ENCODE measurements at regions not wholly inside any gene's neighbourhood (a gene's known extent, or its start where the extent isn't known, plus 50 kb on each side); places are given as distances from the start of the nearest gene placed in this dataset.
"Not testable (repeated sequence)": the region's sequence is repeated elsewhere in the genome, so short reads cannot be mapped to it uniquely, and the experiment has no call there.

DNA sequence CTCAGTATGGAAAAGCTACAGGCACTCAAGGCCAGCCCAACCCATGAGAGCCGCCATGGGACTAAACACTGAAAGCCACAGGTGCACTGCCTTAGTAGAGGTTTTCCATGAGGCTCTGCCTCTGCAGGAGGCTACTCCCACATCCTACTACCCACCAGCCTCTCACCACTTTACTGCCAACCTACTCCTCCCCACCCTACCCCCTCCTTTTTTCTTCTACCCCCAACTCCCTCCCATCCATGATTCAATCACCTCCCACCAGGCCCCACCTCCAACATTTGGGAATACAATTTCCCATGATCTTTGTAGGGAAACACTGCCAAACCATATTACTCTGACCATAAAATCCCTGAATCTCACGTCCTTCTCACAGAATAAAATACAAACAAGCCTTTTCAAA is 101.6 kb upstream of the CTSV start:
- H3K4me3 ChIP-seq (ENCODE audit: low read depth, low read length), result no peak overlapping the region
- TF ChIP-seq, protein P1, sequence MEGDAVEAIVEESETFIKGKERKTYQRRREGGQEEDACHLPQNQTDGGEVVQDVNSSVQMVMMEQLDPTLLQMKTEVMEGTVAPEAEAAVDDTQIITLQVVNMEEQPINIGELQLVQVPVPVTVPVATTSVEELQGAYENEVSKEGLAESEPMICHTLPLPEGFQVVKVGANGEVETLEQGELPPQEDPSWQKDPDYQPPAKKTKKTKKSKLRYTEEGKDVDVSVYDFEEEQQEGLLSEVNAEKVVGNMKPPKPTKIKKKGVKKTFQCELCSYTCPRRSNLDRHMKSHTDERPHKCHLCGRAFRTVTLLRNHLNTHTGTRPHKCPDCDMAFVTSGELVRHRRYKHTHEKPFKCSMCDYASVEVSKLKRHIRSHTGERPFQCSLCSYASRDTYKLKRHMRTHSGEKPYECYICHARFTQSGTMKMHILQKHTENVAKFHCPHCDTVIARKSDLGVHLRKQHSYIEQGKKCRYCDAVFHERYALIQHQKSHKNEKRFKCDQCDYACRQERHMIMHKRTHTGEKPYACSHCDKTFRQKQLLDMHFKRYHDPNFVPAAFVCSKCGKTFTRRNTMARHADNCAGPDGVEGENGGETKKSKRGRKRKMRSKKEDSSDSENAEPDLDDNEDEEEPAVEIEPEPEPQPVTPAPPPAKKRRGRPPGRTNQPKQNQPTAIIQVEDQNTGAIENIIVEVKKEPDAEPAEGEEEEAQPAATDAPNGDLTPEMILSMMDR (IDR thresholded peaks at IDR 0.05; ENCODE audit: insufficient read depth, low read length, missing control alignments), result no peak
- no peak for DNase-seq (ENCODE audit: low read depth, low spot score)
- ChIA-PET POLR2A (no interaction called here), CTCF (no interaction called here)

DNA sequence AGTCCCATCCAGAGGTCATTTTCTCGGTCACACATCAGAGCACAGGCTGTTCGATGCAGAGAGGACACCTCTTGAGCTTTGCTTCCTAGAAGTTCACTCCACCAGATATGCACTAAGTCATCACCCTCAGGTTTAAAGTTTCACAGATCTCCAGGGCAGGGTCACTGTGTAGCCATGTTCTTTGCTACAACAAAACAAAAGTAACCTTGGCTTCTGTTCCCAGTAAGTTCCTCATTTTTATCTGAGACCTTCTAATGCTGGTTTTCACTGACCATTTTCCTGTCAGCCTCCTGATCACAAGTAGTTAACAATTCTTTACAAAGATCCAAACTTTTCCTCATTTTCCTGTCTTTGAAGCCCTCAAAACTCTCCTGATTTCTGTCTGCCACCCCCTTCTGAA is 97.5 kb upstream of the CTSV start:
- DNase-seq (ENCODE audit: low read depth, low spot score), result no peak

DNA sequence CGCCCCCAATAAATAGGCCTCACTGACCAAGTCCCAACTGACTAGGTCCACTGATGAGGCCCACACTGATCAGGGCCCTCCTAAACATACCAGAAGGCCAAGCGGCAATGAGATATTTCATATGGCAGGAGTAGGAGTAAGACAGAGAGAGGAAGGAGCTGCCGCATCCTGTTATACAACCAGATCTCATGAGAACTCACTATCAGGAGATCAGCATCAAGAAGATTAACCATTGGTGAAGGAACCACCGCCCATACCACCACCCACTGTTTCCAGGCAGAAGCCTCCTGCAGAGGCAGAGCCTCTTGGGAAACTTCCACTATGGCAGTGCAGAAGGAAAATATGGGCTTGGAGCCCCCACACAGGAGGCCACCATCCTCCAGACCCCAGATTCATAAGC is 95.0 kb upstream of the CTSV start:
- H3K4me3 ChIP-seq (ENCODE audit: low read depth, low read length); POLR2A ChIA-PET; DNase-seq (ENCODE audit: low read depth, low spot score); CTCF ChIA-PET: not testable (repeated sequence)

More for the DNA sequence above, 97.5 kb upstream of the CTSV start:
- no peak overlapping the region for H3K4me3 ChIP-seq (ENCODE audit: low read depth, low read length)
- POLR2A ChIA-PET, result no interaction called here
- TF ChIP-seq, protein P1 (IDR thresholded peaks at IDR 0.05; ENCODE audit: insufficient read depth, low read length, missing control alignments), result no peak
- CTCF ChIA-PET, result no interaction called here

DNA sequence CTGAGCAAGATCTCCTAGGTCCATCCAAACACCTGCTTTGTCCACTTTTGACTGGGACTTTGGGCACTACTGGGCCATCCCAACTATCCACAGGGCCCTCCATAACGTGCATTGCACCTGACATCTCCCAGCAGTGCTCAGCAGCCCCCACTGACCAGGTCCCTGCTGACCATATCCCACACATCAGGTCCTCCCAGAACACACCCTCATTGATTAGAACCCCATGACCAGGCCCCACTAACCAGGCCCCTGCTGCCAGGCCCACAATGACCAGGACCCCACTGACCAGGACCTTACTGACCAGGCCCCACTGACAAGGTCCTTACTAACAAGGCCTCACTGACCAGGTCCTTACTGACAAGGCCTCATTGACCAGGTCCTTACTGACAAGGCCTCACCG is 93.9 kb upstream of the CTSV start:
- no peak for DNase-seq (ENCODE audit: low read depth, low spot score)
- POLR2A ChIA-PET, result no interaction called here
- TF ChIP-seq, protein P1 (IDR thresholded peaks at IDR 0.05; ENCODE audit: insufficient read depth, low read length, missing control alignments), result no peak
- CTCF ChIA-PET, result no interaction called here
- no peak overlapping the region for H3K4me3 ChIP-seq (ENCODE audit: low read depth, low read length)

DNA sequence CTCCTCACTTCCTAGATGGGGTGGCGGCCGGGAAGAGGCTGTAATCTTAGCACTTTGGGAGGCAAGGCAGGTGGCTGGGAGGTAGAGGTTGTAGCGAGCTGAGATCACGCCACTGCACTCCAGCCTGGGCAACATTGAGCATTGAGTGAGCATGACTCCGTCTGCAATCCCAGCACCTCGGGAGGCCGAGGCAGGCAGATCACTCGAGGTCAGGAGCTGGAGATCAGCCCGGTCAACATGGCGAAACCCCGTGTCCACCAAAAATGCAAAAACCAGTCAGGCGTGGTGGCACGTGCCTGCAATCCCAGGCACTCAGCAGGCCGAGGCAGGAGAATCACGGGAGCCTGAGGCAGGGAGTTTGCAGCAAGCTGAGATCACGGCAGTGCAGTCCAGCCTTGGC is 91.9 kb upstream of the CTSV start:
- CTCF ChIA-PET; DNase-seq (ENCODE audit: low read depth, low spot score); POLR2A ChIA-PET; H3K4me3 ChIP-seq (ENCODE audit: low read depth, low read length): not testable (repeated sequence)

DNA sequence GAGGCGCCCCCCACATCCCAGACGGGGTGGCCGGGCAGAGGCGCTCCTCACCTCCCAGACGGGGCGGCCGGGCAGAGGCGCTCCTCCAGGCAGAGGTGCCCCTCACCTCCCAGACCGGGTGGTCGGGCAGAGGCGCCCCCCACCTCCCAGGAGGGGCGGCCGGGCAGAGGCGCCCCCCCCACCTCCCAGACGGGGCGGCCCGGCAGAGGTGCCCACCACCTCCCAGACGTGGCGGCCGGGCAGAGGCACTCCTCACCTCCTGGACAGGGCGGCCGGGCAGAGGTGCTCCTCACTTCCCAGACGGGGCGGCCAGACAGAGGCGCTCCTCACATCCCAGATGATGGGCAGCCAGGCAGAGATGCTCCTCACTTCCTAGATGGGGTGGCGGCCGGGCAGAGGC is 91.4 kb upstream of the CTSV start:
- CTCF ChIA-PET; POLR2A ChIA-PET; H3K4me3 ChIP-seq (ENCODE audit: low read depth, low read length); DNase-seq (ENCODE audit: low read depth, low spot score): not testable (repeated sequence)

DNA sequence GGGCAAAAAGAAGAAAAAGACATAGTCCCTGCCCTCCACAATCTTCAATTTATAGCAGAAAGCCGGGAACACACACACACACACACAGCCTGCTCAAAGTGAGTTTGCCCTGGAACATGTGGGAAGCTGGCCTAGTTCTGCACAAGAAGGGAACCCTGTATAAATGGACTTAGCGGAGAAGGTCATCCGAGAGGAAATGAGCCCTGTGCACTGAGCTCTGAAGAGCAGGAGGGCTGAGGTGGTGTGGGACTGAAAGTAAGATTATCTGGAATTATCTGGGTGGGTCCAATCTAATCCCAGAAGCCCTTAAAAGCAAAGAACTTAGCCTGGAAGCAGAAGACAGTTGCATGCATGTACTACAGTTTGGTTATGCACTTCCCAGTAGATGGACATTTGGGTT is 90.0 kb upstream of the CTSV start:
- CTCF ChIA-PET, result no interaction called here
- H3K4me3 ChIP-seq (ENCODE audit: low read depth, low read length), result no peak overlapping the region
- POLR2A ChIA-PET, result no interaction called here
- DNase-seq (ENCODE audit: low read depth, low spot score), result no peak
- TF ChIP-seq, protein P1 (IDR thresholded peaks at IDR 0.05; ENCODE audit: insufficient read depth, low read length, missing control alignments), result no peak

DNA sequence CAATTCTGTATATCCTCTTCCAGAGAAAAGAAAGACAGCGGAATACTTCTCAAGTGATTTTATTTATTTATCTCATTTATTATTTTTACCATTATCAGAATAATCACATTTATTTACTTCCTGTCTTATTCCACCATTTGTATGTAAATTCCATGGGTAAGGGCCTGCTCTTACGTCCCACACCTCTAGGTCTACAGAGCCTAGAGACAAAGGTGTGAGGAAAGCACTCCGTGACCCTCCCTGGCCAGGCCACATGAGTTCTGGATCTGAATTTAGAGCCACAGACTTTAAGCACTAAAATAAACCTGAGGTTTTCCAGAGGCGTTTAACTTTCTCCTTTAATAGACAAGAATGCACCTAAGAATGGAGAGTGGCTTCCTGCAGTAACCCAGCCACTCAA is 85.3 kb upstream of the CTSV start:
- no peak overlapping the region for H3K4me3 ChIP-seq (ENCODE audit: low read depth, low read length)
- TF ChIP-seq, protein P1 (IDR thresholded peaks at IDR 0.05; ENCODE audit: insufficient read depth, low read length, missing control alignments), result no peak
- no peak for DNase-seq (ENCODE audit: low read depth, low spot score)
- ChIA-PET CTCF (no interaction called here), POLR2A (no interaction called here)

Measured in AG04449 (cell line).